ENCODE measurements at regions not wholly inside any gene's neighbourhood (a gene's known extent, or its start where the extent isn't known, plus 50 kb on each side); places are given as distances from the start of the nearest gene placed in this dataset.
"Not testable (repeated sequence)": the region's sequence is repeated elsewhere in the genome, so short reads cannot be mapped to it uniquely, and the experiment has no call there.

DNA sequence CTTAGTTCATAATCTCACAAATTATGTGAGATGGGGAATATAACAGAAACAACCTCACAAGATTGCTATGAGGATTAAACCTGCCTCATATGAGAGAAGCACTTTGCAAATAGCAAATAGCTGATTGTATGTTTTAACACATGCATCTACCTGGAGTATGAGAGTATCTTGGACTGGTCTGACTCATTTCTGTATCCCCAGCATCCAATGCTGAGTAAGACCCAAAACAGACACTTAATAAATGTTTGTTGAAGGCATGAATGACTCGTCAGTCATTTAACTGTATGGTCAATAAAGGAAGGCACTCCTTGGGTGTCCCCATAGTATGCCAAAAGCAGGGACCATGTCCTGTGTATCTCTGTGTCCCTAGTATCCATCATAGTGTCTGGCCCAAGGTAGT lies 350.9 kb upstream of the F9 start:
- H3K4me3 ChIP-seq (ENCODE audit: low read depth, low read length) = no peak overlapping the region
- TF ChIP-seq, protein P1, sequence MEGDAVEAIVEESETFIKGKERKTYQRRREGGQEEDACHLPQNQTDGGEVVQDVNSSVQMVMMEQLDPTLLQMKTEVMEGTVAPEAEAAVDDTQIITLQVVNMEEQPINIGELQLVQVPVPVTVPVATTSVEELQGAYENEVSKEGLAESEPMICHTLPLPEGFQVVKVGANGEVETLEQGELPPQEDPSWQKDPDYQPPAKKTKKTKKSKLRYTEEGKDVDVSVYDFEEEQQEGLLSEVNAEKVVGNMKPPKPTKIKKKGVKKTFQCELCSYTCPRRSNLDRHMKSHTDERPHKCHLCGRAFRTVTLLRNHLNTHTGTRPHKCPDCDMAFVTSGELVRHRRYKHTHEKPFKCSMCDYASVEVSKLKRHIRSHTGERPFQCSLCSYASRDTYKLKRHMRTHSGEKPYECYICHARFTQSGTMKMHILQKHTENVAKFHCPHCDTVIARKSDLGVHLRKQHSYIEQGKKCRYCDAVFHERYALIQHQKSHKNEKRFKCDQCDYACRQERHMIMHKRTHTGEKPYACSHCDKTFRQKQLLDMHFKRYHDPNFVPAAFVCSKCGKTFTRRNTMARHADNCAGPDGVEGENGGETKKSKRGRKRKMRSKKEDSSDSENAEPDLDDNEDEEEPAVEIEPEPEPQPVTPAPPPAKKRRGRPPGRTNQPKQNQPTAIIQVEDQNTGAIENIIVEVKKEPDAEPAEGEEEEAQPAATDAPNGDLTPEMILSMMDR (IDR thresholded peaks at IDR 0.05; ENCODE audit: low read depth, low read length) = no peak

DNA sequence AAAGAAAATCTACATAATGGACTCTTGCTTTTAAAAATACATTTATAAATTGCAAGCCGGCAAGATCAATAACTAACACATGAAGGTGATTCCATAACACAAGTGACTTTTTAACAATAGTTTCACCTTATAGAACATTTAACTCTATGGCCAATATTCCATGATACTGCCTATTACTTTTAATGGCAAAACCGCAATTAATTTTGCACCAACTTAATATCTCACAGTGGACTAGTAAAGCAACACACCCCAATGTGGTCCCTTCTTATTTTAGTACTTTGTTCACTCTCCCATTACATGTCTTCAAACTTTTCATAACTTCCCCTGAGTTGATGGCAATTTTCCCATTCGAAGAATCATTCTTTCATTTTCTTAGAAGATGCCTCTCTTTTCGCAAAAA lies 351.6 kb upstream of the F9 start:
- H3K4me3 ChIP-seq (ENCODE audit: low read depth, low read length) = no peak overlapping the region
- TF ChIP-seq, protein P1 (IDR thresholded peaks at IDR 0.05; ENCODE audit: low read depth, low read length) = no peak

DNA sequence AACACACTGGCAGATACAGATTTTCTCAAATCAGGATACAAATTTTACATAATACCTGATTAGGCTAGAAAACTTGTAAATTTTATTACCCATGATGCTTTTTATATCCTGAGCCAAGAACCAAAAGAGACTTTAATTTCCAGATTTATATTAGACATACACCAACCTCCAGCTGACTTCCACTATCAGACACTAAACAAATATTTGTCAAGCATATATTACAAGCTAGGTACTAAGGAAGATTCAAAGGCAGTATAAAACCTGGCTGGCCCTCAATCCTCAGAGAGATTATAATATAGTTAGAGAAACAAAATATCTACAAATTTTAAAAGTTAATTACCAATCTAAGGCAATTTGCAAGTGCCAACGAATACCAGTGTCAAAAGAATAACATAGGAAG lies 357.8 kb upstream of the F9 start:
- TF ChIP-seq, protein P1 (IDR thresholded peaks at IDR 0.05; ENCODE audit: low read depth, low read length) = no peak
- H3K4me3 ChIP-seq (ENCODE audit: low read depth, low read length) = no peak overlapping the region

DNA sequence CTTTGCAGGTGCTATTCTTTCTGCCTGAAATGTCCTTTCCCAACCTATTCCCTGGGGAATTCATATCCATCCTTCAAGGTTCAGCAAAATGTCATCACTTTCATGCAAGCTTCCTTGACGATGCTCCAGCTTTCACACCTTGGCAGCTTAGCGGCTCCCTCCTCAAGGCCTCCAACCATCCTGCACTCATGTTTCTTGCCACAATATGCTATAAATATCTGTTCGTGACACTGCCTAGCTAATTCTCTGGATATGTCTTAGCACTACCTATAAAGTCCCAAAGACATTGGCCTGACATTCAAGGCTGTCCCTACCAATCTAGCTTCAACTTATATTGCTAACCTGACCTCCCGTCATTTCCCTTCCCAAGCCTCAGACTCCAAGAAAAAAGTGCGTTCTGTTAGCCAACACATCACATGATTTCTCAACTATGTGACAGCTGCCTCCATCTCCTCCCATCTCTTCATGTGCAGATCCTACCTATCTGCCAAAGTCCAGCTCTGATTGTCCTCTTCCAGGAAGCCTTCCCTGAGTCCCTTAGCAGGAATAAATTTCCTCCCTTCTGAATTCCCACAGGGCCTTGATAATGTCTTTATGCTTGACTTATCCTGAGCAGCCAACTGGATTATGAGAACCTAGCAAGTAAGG lies 359.9 kb upstream of the F9 start:
- H3K4me3 ChIP-seq (ENCODE audit: low read depth, low read length) = no peak overlapping the region
- TF ChIP-seq, protein P1 (IDR thresholded peaks at IDR 0.05; ENCODE audit: low read depth, low read length) = no peak

DNA sequence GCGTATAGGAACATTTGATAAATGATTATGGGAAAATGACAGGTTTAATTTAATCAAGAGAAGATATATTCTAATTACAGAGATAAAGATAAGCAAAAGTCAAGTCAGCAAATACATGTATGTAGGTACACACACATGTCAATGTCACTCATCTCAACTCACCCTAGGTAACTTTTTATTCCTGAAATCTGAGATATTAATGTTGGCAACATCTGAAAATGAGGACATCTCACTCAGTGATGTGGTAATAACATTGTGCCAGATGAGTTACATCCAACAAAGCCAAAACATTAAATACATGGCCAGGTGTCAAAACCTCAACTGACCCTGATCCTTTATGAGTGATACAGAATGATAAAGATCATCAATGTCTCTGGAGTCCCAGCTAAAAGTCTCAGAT lies 363.3 kb upstream of the F9 start:
- H3K4me3 ChIP-seq (ENCODE audit: low read depth, low read length) = no peak overlapping the region
- TF ChIP-seq, protein P1 (IDR thresholded peaks at IDR 0.05; ENCODE audit: low read depth, low read length) = no peak

DNA sequence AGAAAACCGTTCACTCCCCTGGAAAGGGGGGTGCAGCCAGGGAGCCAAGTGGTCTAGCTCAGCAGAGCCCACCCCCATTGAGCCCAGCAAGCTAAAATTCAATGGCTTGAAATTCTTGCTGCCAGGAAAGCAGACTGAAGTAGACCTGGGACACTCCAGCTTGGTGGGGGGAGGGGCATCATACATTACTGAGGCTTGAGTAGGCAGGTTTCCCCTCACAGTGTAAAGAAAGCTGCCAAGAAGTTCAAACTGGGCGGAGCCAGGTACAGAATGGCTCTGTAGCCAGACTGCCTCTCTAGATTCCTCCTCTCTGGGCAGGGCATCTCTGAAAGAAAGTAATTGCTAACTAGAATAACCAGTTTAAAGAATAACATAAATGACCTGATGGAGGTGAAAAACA lies 372.3 kb upstream of the F9 start:
- H3K4me3 ChIP-seq (ENCODE audit: low read depth, low read length) = no peak overlapping the region
- TF ChIP-seq, protein P1 (IDR thresholded peaks at IDR 0.05; ENCODE audit: low read depth, low read length) = no peak

DNA sequence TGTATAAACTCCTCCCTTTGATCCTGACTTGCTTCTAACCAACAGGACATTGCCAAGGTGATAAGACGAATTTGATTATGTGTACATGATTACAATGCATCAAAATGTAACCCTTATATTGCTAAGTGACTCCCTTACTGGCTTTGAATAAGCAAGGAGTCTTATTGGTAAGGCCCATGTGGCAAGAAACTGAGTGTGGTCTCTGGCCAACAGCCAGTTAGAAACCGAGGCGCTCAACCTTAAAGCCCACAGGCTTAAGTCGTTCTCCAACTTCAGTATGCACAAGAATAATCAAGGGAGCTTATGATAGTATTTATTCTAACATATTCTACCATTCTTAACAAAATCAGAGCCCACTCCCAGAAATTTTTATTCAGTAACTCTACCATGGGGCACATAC lies 374.2 kb upstream of the F9 start:
- TF ChIP-seq, protein P1 (IDR thresholded peaks at IDR 0.05; ENCODE audit: low read depth, low read length) = no peak
- no peak overlapping the region for H3K4me3 ChIP-seq (ENCODE audit: low read depth, low read length)

DNA sequence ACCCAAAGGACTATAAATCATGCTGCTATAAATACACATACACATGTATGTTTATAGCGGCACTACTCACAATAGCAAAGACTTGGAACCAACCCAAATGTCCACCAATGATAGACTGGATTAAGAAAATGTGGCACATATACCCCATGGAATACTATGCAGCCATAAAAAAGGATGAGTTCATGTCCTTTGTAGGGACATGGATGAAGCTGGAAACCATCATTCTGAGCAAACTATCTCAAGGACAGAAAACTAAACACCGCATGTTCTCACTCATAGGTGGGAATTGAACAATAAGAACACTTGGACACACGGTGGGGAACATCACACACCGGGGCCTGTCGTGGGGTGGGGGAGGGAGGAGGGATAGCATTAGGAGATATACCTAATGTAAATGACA lies 383.9 kb upstream of the F9 start:
- not testable (repeated sequence) for H3K4me3 ChIP-seq (ENCODE audit: low read depth, low read length)

Measured in WI38 (cell line).